Neural cell (in vitro differentiated cells): ENCODE measurements at regions not wholly inside any gene's neighbourhood (a gene's known extent, or its start where the extent isn't known, plus 50 kb on each side); places are given as distances from the start of the nearest gene placed in this dataset.
A peak's percentile ranks its signal among the peaks of the same experiment; 100 is the strongest.

Source experiments
- H2AFZ ChIP-seq: fragments of 200-600, 300-800 bp; sonication (generic), shearing (Covaris generic); 2 replicates; pipeline ENCODE4 v1.6.0; 2014; ENCODE audit warnings: low read depth, mild to moderate bottlenecking, antibody characterized with exemption, low read length, moderate library complexity
- H3F3A ChIP-seq: fragments of 200-600 bp; shearing (Covaris generic); 2 replicates; pipeline ENCODE4 v1.6.1; 2016; ENCODE audit warnings: mild to moderate bottlenecking, moderate library complexity, mixed read lengths, antibody characterized with exemption, low read length; ENCODE audit not compliant: insufficient read depth, poor library complexity, severe bottlenecking
- H3K27ac ChIP-seq: fragments of 200-600, 300-800 bp; sonication (generic), shearing (Covaris generic); 2 replicates; pipeline ENCODE4 v1.5.1; 2014; ENCODE audit warnings: mild to moderate bottlenecking, low read length, moderate library complexity
- H3K27me3 ChIP-seq: fragments of 300-800, 200-600 bp; sonication (generic), shearing (Covaris generic); 2 replicates; pipeline ENCODE4 v1.6.0; 2014; ENCODE audit warnings: mild to moderate bottlenecking, low read depth, low read length, moderate library complexity; ENCODE audit not compliant: insufficient read depth
- H3K36me3 ChIP-seq: fragments of 300-800, 200-600 bp; sonication (generic), shearing (Covaris generic); 2 replicates; pipeline ENCODE4 v1.5.1; 2014; ENCODE audit warnings: mild to moderate bottlenecking, antibody characterized with exemption, low read length, moderate library complexity; ENCODE audit not compliant: insufficient read depth
- H3K4me2 ChIP-seq: fragments of 300-800, 200-600 bp; sonication (generic), shearing (Covaris generic); 2 replicates; pipeline ENCODE4 v1.6.0; 2014; ENCODE audit warnings: mild to moderate bottlenecking, low read length
- H3K4me3 ChIP-seq: fragments of 300-800, 200-600 bp; sonication (generic), shearing (Covaris generic); 2 replicates; pipeline ENCODE4 v1.5.1; 2014; ENCODE audit warnings: mild to moderate bottlenecking, low read length, moderate library complexity
- H3K79me2 ChIP-seq: fragments of 200-600 bp; shearing (Covaris generic); replicated peaks from 2 replicates; pipeline ENCODE4 v1.6.0; 2014; ENCODE audit warnings: mild to moderate bottlenecking, low read length, moderate library complexity; ENCODE audit not compliant: insufficient read depth
- H3K9ac ChIP-seq: fragments of 300-800, 200-600 bp; sonication (generic), shearing (Covaris generic); 2 replicates; pipeline ENCODE4 v1.6.1; 2016; ENCODE audit warnings: mild to moderate bottlenecking, low read length, mixed read lengths
- H3K9me2 ChIP-seq: fragments of 200-600 bp; shearing (Covaris generic); 2 replicates; pipeline ENCODE4 v1.6.1; 2016; ENCODE audit warnings: mild to moderate bottlenecking, low read length, mixed read lengths; ENCODE audit not compliant: insufficient read depth
- H3K9me3 ChIP-seq: fragments of 200-600, 300-800 bp; sonication (generic), shearing (Covaris generic); 2 replicates; pipeline ENCODE4 v1.6.1; 2016; ENCODE audit warnings: mild to moderate bottlenecking, mixed run types, low read length, moderate library complexity, mixed read lengths
- H4K20me1 ChIP-seq: fragments of 200-600 bp; shearing (Covaris generic); 2 replicates; pipeline ENCODE4 v1.6.1; 2016; ENCODE audit warnings: mild to moderate bottlenecking, mixed run types; ENCODE audit not compliant: insufficient read depth
- CTCF ChIP-seq: fragments of 450-650 bp; IDR thresholded peaks from 2 replicates; pipeline ENCODE4 v1.5.1; 2014; ENCODE audit warnings: antibody characterized with exemption, mild to moderate bottlenecking, moderate library complexity; ENCODE audit not compliant: poor library complexity, severe bottlenecking
- EP300 ChIP-seq: fragments of 450-650 bp; conservative IDR thresholded peaks from 2 replicates; pipeline ENCODE4 v1.6.1; 2014; ENCODE audit warnings: antibody characterized with exemption, mild to moderate bottlenecking, moderate library complexity; ENCODE audit not compliant: poor library complexity, severe bottlenecking
- EZH2 ChIP-seq: fragments of 200-600, 300-800 bp; shearing (Covaris generic), sonication (generic); IDR thresholded peaks from 2 replicates; pipeline ENCODE4 v1.6.1; 2014; ENCODE audit warnings: antibody characterized with exemption, low read length, borderline replicate concordance, mild to moderate bottlenecking; ENCODE audit not compliant: insufficient read depth, poor library complexity, severe bottlenecking
- MXI1 ChIP-seq: fragments of 450-650 bp; conservative IDR thresholded peaks from 2 replicates; pipeline ENCODE4 v1.6.1; 2014; ENCODE audit warnings: antibody characterized with exemption, mild to moderate bottlenecking; ENCODE audit not compliant: poor library complexity, severe bottlenecking
- POLR2AphosphoS5 ChIP-seq: IDR thresholded peaks from 2 replicates; pipeline ENCODE4 v1.6.1; 2012
- RAD21 ChIP-seq: fragments of 450-650 bp; conservative IDR thresholded peaks from 2 replicates; pipeline ENCODE4 v1.6.1; 2014; ENCODE audit warnings: antibody characterized with exemption, mild to moderate bottlenecking, moderate library complexity
- REST ChIP-seq: IDR thresholded peaks from 2 replicates; pipeline ENCODE4 v1.6.1; 2012; ENCODE audit warnings: borderline replicate concordance
- SMC3 ChIP-seq: fragments of 450-650 bp; conservative IDR thresholded peaks from 2 replicates; pipeline ENCODE4 v1.6.1; 2014; ENCODE audit warnings: antibody characterized with exemption, mild to moderate bottlenecking, moderate library complexity; ENCODE audit not compliant: poor library complexity
- TAF1 ChIP-seq: IDR thresholded peaks from 2 replicates; pipeline ENCODE4 v1.6.1; 2012; ENCODE audit warnings: low read depth

- H3K4me3 ChIP-seq: no peak overlapping the region
- no peaks in the 10 kb centered on the region for H3K36me3 ChIP-seq
Observed at GRCh38 chr10:83908506-83908905, 230.8 kb upstream of the GHITM start.

GRCh38 chr10:83909001-83909400, 230.3 kb upstream of the GHITM start:
- Histone ChIP-seq H4K20me1 (no peaks in the 10 kb centered on the region), H3K4me2 (no peak overlapping the region), H3K27me3 (no peaks in the 10 kb centered on the region), H3K4me3 (peak overlapping the region; percentile 11), H3K27ac (peak overlapping the region; percentile 47), H3F3A (no peaks in the 10 kb centered on the region), H3K9me2 (no peaks in the 10 kb centered on the region), H2AFZ (no peak overlapping the region), H3K9ac (no peak overlapping the region), H3K9me3 (no peaks in the 10 kb centered on the region), H3K36me3 (no peaks in the 10 kb centered on the region), H3K79me2 (no peaks in the 10 kb centered on the region)
- no peak for TF ChIP-seq CTCF
- TF ChIP-seq TAF1: no peak
- no peak for TF ChIP-seq REST
- peak; percentile 88 for TF ChIP-seq POLR2AphosphoS5
- TF ChIP-seq EZH2: no peak
- TF ChIP-seq MXI1: no peak
- TF ChIP-seq EP300: peak; percentile 92
- TF ChIP-seq RAD21: no peak
- no peak for TF ChIP-seq SMC3

More at GRCh38 chr10:83908506-83908905, 230.8 kb upstream of the GHITM start:
- H3K4me2 ChIP-seq: no peak overlapping the region
- H3K9me2 ChIP-seq: no peaks in the 10 kb centered on the region
- H3K27ac ChIP-seq: no peak overlapping the region
- no peak for TF ChIP-seq CTCF
- TF ChIP-seq POLR2AphosphoS5: no peak
- no peaks in the 10 kb centered on the region for H3K79me2 ChIP-seq
- no peak overlapping the region for H2AFZ ChIP-seq
- H3K27me3 ChIP-seq: no peaks in the 10 kb centered on the region
- H3F3A ChIP-seq: no peaks in the 10 kb centered on the region
- H4K20me1 ChIP-seq: no peaks in the 10 kb centered on the region
- no peaks in the 10 kb centered on the region for H3K9me3 ChIP-seq
- H3K9ac ChIP-seq: no peak overlapping the region
